DND-41 (cell line): ENCODE measurements at regions not wholly inside any gene's neighbourhood (a gene's known extent, or its start where the extent isn't known, plus 50 kb on each side); places are given as distances from the start of the nearest gene placed in this dataset.

Source experiments
- ATAC-seq: fragments of 200-7000 bp; cut with Tn5 transposase; 3 replicates; pipeline ENCODE4 v1.9.1; 2021; ENCODE audit warnings: low read depth; ENCODE audit not compliant: insufficient read depth
- DNase-seq: peaks from one replicate; pipeline ENCODE4 v3.0.0-alpha.2; 2020
- H2AFZ ChIP-seq: 2 replicates; pipeline ENCODE4 v1.6.0; 2012; ENCODE audit warnings: low read depth, low read length
- H3K27ac ChIP-seq: 2 replicates; pipeline ENCODE4 v1.5.1; 2012; ENCODE audit warnings: low read length, inconsistent platforms
- H3K27me3 ChIP-seq: fragments of 200-600 bp; sonication (generic); 2 replicates; pipeline ENCODE4 v1.6.0; 2012; ENCODE audit warnings: low read length, mild to moderate bottlenecking, inconsistent platforms; ENCODE audit not compliant: insufficient read depth, poor library complexity
- H3K36me3 ChIP-seq: 2 replicates; pipeline ENCODE4 v1.5.1; 2012; ENCODE audit warnings: low read length, inconsistent platforms; ENCODE audit not compliant: insufficient read depth
- H3K4me1 ChIP-seq: 2 replicates; pipeline ENCODE4 v1.5.1; 2012; ENCODE audit warnings: mild to moderate bottlenecking, low read length; ENCODE audit not compliant: insufficient read depth
- H3K4me2 ChIP-seq: 2 replicates; pipeline ENCODE4 v1.6.0; 2012; ENCODE audit warnings: mild to moderate bottlenecking, moderate library complexity, low read length, inconsistent platforms; ENCODE audit not compliant: insufficient read depth
- H3K4me3 ChIP-seq, 2 experiments: fragments of 200-600 bp in 1 of 2; shearing (Covaris generic) in 1 of 2; 2 replicates each; pipeline ENCODE4 v1.5.1; 2012 to 2016; ENCODE audit warnings: inconsistent platforms in 2 of 2, low read length in 2 of 2, mild to moderate bottlenecking in 2 of 2, low read depth in 1 of 2, moderate library complexity in 1 of 2
- H3K79me2 ChIP-seq: 2 replicates; pipeline ENCODE4 v1.6.0; 2012; ENCODE audit warnings: low read length, inconsistent platforms; ENCODE audit not compliant: insufficient read depth
- H3K9ac ChIP-seq: 2 replicates; pipeline ENCODE4 v1.6.0; 2012; ENCODE audit warnings: low read depth, mild to moderate bottlenecking, inconsistent platforms, low read length, moderate library complexity
- H3K9me3 ChIP-seq: 2 replicates; pipeline ENCODE4 v1.5.1; 2012; ENCODE audit warnings: low read length, moderate library complexity, mild to moderate bottlenecking, inconsistent platforms; ENCODE audit not compliant: insufficient read depth, severe bottlenecking
- H4K20me1 ChIP-seq: 2 replicates; pipeline ENCODE4 v1.6.0; 2012; ENCODE audit warnings: low read length; ENCODE audit not compliant: insufficient read depth
- CTCF ChIP-seq: IDR thresholded peaks from 2 replicates; pipeline ENCODE4 v1.5.1; 2012; ENCODE audit warnings: borderline replicate concordance, low read length, moderate library complexity, mild to moderate bottlenecking; ENCODE audit not compliant: poor library complexity, severe bottlenecking; ENCODE audit errors: extremely low read depth
- EZH2 ChIP-seq: IDR thresholded peaks from 3 replicates; pipeline ENCODE4 v1.6.1; 2012; ENCODE audit warnings: borderline replicate concordance, low read depth, mild to moderate bottlenecking, moderate library complexity, low read length, inconsistent platforms; ENCODE audit not compliant: severe bottlenecking

- Histone ChIP-seq H3K79me2 (no peaks in the 10 kb centered on the region), H3K4me1 (peaks cover 10% of the 10 kb centered on the region), H4K20me1 (no peaks in the 10 kb centered on the region), H3K4me2 (no peak overlapping the region), H3K27ac (no peak overlapping the region), H3K9me3 (no peaks in the 10 kb centered on the region), H3K27me3 (no peaks in the 10 kb centered on the region), H2AFZ (no peak overlapping the region), H3K36me3 (no peaks in the 10 kb centered on the region), H3K4me3 (no peak overlapping the region), H3K9ac (no peak overlapping the region)
- DNase-seq: no peak
- no peak for TF ChIP-seq CTCF
- TF ChIP-seq EZH2: no peak
- ATAC-seq: no peak
These were observed 166.2 kb upstream of the RPS6KA3 start for GRCh38 chrX:20432746-20433387.

- DNase-seq (no peak), ATAC-seq (no peak)
- Histone ChIP-seq H3K9ac (no peak overlapping the region), H3K4me1 (peaks cover 2% of the 10 kb centered on the region), H3K79me2 (no peaks in the 10 kb centered on the region), H4K20me1 (no peaks in the 10 kb centered on the region), H3K4me2 (no peak overlapping the region), H3K27me3 (no peaks in the 10 kb centered on the region), H3K27ac (no peak overlapping the region), H3K9me3 (no peaks in the 10 kb centered on the region), H2AFZ (no peak overlapping the region), H3K36me3 (no peaks in the 10 kb centered on the region), H3K4me3 (no peak overlapping the region)
- TF ChIP-seq CTCF (no peak), EZH2 (no peak)
These were observed 165.3 kb upstream of the RPS6KA3 start for GRCh38 chrX:20432048-20432447.

GRCh38 chrX:20431486-20431885, 164.8 kb upstream of the RPS6KA3 start:
- Histone ChIP-seq H3K36me3 (no peaks in the 10 kb centered on the region), H3K4me2 (no peak overlapping the region), H3K9ac (no peak overlapping the region), H3K27ac (no peak overlapping the region), H3K4me3 (no peak overlapping the region), H4K20me1 (no peaks in the 10 kb centered on the region), H3K9me3 (no peaks in the 10 kb centered on the region), H3K79me2 (no peaks in the 10 kb centered on the region), H3K27me3 (no peaks in the 10 kb centered on the region), H2AFZ (no peak overlapping the region), H3K4me1 (no peaks in the 10 kb centered on the region)
- DNase-seq (no peak), ATAC-seq (no peak)
- TF ChIP-seq EZH2: no peak
- no peak for TF ChIP-seq CTCF
